HEK293T (cell line): ENCODE measurements at regions not wholly inside any gene's neighbourhood (a gene's known extent, or its start where the extent isn't known, plus 50 kb on each side); places are given as distances from the start of the nearest gene placed in this dataset.
A peak's percentile ranks its signal among the peaks of the same experiment; 100 is the strongest.

ENCODE experiments used
- CTCF ChIA-PET: fragments of 350-600 bp; formaldehyde crosslinking; extraction: SDS; loops from one replicate; lab custom pipeline; 2021; ENCODE audit warnings: antibody characterized with exemption, inconsistent platforms; lab: Yijun Ruan, JAX
- POLR2A ChIA-PET: fragments of 350-600 bp; formaldehyde crosslinking; extraction: SDS; loops from one replicate; lab custom pipeline; 2020; ENCODE audit warnings: antibody characterized with exemption, inconsistent platforms; lab: Yijun Ruan, JAX
- DNase-seq: peaks from one replicate; pipeline ENCODE4 v3.0.0; 2012; ENCODE audit warnings: mixed read lengths; ENCODE audit errors: extremely low spot score
- ARNT ChIP-seq: fragments of 450-650 bp; IDR thresholded peaks from 2 replicates; pipeline ENCODE4 v1.6.1; 2017; ENCODE audit warnings: mild to moderate bottlenecking
- BHLHE40 ChIP-seq: fragments of 450-650 bp; IDR thresholded peaks from 2 replicates; pipeline ENCODE4 v1.6.1; 2016; ENCODE audit warnings: mild to moderate bottlenecking, moderate library complexity, borderline replicate concordance
- CTBP1 ChIP-seq: fragments of 450-650 bp; IDR thresholded peaks from 2 replicates; pipeline ENCODE4 v1.6.1; 2016; ENCODE audit warnings: borderline replicate concordance
- ELF4 ChIP-seq: fragments of 450-650 bp; IDR thresholded peaks from 2 replicates; pipeline ENCODE4 v1.6.1; 2017; ENCODE audit warnings: antibody characterized with exemption
- FOXA1 ChIP-seq: fragments of 450-650 bp; IDR thresholded peaks from 2 replicates; pipeline ENCODE4 v1.6.1; 2016; ENCODE audit warnings: mild to moderate bottlenecking
- FOXK2 ChIP-seq: fragments of 450-650 bp; IDR thresholded peaks from 2 replicates; pipeline ENCODE4 v1.6.1; 2016; ENCODE audit warnings: mild to moderate bottlenecking
- FOXM1 ChIP-seq: fragments of 450-650 bp; IDR thresholded peaks from 2 replicates; pipeline ENCODE4 v1.6.1; 2017; ENCODE audit warnings: mild to moderate bottlenecking, borderline replicate concordance
- HDGF ChIP-seq: fragments of 450-650 bp; IDR thresholded peaks from 2 replicates; pipeline ENCODE4 v1.6.1; 2017; ENCODE audit warnings: antibody characterized with exemption, borderline replicate concordance
- L3MBTL2 ChIP-seq: fragments of 450-650 bp; conservative IDR thresholded peaks from 2 replicates; pipeline ENCODE4 v1.6.1; 2016; ENCODE audit warnings: mild to moderate bottlenecking
- LEF1 ChIP-seq: fragments of 450-650 bp; IDR thresholded peaks from 2 replicates; pipeline ENCODE4 v1.6.1; 2017; ENCODE audit warnings: mild to moderate bottlenecking, borderline replicate concordance
- NFRKB ChIP-seq: fragments of 450-650 bp; IDR thresholded peaks from 2 replicates; pipeline ENCODE4 v1.6.1; 2016; ENCODE audit warnings: mild to moderate bottlenecking, moderate library complexity
- SP1 ChIP-seq: fragments of 450-650 bp; IDR thresholded peaks from 2 replicates; pipeline ENCODE4 v1.6.1; 2017
- SUZ12 ChIP-seq: fragments of 450-650 bp; IDR thresholded peaks from 2 replicates; pipeline ENCODE4 v1.6.1; 2016; ENCODE audit warnings: mild to moderate bottlenecking
- TARDBP ChIP-seq: fragments of 450-650 bp; IDR thresholded peaks from 2 replicates; pipeline ENCODE4 v1.6.1; 2016
- ZNF384 ChIP-seq: fragments of 450-650 bp; IDR thresholded peaks from 2 replicates; pipeline ENCODE4 v1.6.1; 2016
- TF ChIP-seq, protein P1 (sequence below): fragments of 450-650 bp; IDR thresholded peaks from 2 replicates; pipeline ENCODE4 v1.6.1; 2016

GRCh38 chr2:15793078-15793913 is 147.1 kb upstream of the MYCN start:
- no peak for DNase-seq
- CTCF ChIA-PET: interaction anchor here (1.1 kb wide), 1 partner anchor 147 kb away, joined by 3 read pairs; no protein-coding TSS in a partner anchor
- POLR2A ChIA-PET: no interaction called here
- TF ChIP-seq ARNT (no peak), ELF4 (no peak), CTBP1 (no peak), SP1 (no peak)

DNA sequence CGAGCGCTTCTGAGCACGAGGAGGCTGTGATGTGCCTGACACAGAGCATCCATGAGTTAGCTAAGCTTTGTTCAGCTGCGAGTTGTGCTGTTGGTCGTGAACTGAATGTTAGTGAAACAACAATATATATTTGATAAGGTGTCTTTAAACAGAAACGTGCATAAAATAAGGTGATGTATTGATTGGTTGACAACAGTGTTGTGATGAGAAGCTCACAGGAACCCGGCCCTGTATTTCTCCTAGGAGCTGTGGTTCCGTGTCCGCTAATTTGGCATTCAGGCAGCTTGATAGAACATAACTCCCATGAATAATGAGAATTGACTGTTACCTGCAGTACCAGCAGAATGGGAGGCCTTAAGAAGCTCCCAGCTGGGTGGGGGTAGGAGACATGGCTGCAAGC is 146.4 kb upstream of the MYCN start:
- ChIA-PET POLR2A (no interaction called here), CTCF (no interaction called here)
- DNase-seq: no peak
- TF ChIP-seq TARDBP (no peak), FOXA1 (no peak)

- no peak for DNase-seq
- TF ChIP-seq, protein P1, sequence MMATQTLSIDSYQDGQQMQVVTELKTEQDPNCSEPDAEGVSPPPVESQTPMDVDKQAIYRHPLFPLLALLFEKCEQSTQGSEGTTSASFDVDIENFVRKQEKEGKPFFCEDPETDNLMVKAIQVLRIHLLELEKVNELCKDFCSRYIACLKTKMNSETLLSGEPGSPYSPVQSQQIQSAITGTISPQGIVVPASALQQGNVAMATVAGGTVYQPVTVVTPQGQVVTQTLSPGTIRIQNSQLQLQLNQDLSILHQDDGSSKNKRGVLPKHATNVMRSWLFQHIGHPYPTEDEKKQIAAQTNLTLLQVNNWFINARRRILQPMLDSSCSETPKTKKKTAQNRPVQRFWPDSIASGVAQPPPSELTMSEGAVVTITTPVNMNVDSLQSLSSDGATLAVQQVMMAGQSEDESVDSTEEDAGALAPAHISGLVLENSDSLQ: no peak
- TF ChIP-seq LEF1 (no peak), TARDBP (no peak), FOXK2 (no peak), SUZ12 (no peak), ELF4 (no peak), L3MBTL2 (no peak), FOXM1 (no peak), ZNF384 (no peak), SP1 (no peak)
- POLR2A ChIA-PET: no interaction called here
- CTCF ChIA-PET: no interaction called here
These were observed 145.7 kb upstream of the MYCN start for GRCh38 chr2:15794608-15795134.

GRCh38 chr2:15795426-15795825 is 144.9 kb upstream of the MYCN start:
- CTCF ChIA-PET: no interaction called here
- DNase-seq: no peak
- TF ChIP-seq HDGF (no peak), FOXK2 (no peak), ARNT (no peak), SP1 (no peak), L3MBTL2 (no peak), TARDBP (no peak), SUZ12 (no peak)
- POLR2A ChIA-PET: no interaction called here

DNA sequence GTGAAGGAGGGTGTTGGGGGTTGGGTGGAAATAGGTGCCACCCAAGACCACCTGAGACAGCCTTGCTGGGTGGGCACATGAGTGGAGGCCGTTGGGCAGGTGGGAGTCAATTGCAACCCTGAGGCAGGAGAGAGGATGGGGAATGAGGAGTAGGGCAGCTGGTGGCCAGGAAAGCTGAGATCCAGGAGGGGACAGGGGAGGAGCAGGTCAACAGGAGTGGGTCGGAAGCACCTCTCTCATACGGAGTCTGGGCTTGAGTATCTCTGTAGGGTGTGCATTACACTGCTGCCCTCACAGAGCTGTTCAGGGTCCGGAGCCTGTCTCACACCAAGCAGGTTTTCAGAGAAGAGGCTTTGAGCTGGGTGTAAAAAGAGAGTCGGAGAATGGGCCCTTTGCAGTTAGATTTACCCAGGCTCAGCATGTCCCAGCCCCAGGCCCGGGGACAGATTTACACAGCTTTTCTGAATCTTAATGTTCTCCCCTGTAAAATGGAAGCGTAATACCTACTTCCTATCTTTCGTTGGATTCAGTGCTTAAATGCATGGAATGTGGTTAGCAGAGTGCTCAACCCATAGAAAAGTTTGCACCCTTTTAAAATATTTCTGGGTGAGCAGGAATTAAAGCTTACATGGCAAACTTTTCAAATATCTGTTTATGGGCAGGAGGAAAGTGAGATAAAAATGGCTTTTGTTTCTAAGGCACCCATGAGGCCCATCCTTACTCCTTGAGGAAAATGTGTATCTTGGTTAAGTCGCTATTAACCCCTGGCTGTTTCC is 144.0 kb upstream of the MYCN start:
- CTCF ChIA-PET: no interaction called here
- POLR2A ChIA-PET: no interaction called here
- no peak for DNase-seq
- TF ChIP-seq FOXK2 (no peak), ELF4 (no peak), ZNF384 (no peak), L3MBTL2 (no peak), SUZ12 (no peak), ARNT (no peak), SP1 (no peak), LEF1 (no peak), BHLHE40 (no peak), FOXA1 (no peak), NFRKB (no peak), CTBP1 (no peak), HDGF (no peak), TARDBP (no peak), FOXM1 (no peak)
- TF ChIP-seq, protein P1: no peak

- CTCF ChIA-PET: interaction anchor here (1.1 kb wide), 1 partner anchor 15 kb away, joined by 4 read pairs; no protein-coding TSS in a partner anchor
- peak; percentile 13 for DNase-seq
- TF ChIP-seq FOXA1 (no peak), FOXM1 (no peak), LEF1 (no peak), TARDBP (no peak), ELF4 (no peak), FOXK2 (no peak), ZNF384 (no peak), SUZ12 (no peak), ARNT (no peak), L3MBTL2 (no peak), BHLHE40 (no peak), CTBP1 (no peak)
- TF ChIP-seq, protein P1: no peak
- POLR2A ChIA-PET: no interaction called here
These were observed 143.0 kb upstream of the MYCN start for GRCh38 chr2:15797231-15797938.
